Panc1 (cell line): ENCODE measurements at regions not wholly inside any gene's neighbourhood (a gene's known extent, or its start where the extent isn't known, plus 50 kb on each side); places are given as distances from the start of the nearest gene placed in this dataset.

ENCODE experiments used
- ATAC-seq: fragments of 200-7000 bp; cut with Tn5 transposase; 2 replicates; pipeline ENCODE4 v1.9.1; 2020; ENCODE audit warnings: mild to moderate bottlenecking, moderate library complexity
- BruUV-seq: library from RNA; stranded (reverse); fragments of 400-500 nt; replicated peaks from 2 replicates; lab custom pipeline; 2021; lab: Mats Ljungman, UMichigan
- CTCF ChIA-PET: fragments of 300-600 bp; sonication (Branson Sonifier 250); formaldehyde crosslinking; loops from one replicate; lab custom pipeline; 2022; ENCODE audit warnings: antibody characterized with exemption; lab: Charles Lee
- POLR2A ChIA-PET: fragments of 300-600 bp; sonication (Branson Sonifier 250); formaldehyde crosslinking; loops from one replicate; lab custom pipeline; 2022; ENCODE audit warnings: antibody characterized with exemption; lab: Charles Lee
- DNase-seq: peaks from one replicate; pipeline ENCODE4 v3.0.0-alpha.2; 2010; ENCODE audit warnings: low read depth, low spot score
- H3K27ac ChIP-seq: 2 replicates; pipeline ENCODE4 v1.5.1; 2011; ENCODE audit warnings: mild to moderate bottlenecking, low read length, inconsistent platforms
- H3K27me3 ChIP-seq: fragments of 200-500 bp; sonication (Bioruptor generic); 2 replicates; pipeline ENCODE4 v1.6.0; 2014; ENCODE audit warnings: low read length, inconsistent platforms; ENCODE audit not compliant: control insufficient read depth, insufficient read depth
- H3K36me3 ChIP-seq: fragments of 200-500 bp; sonication (Bioruptor generic); 2 replicates; pipeline ENCODE4 v1.5.1; 2014; ENCODE audit warnings: inconsistent platforms, mild to moderate bottlenecking, low read length, moderate library complexity; ENCODE audit not compliant: control insufficient read depth, insufficient read depth
- H3K4me1 ChIP-seq: 2 replicates; pipeline ENCODE4 v1.5.1; 2011; ENCODE audit warnings: inconsistent platforms, mild to moderate bottlenecking, low read length, moderate library complexity; ENCODE audit not compliant: control insufficient read depth, insufficient read depth
- H3K4me3 ChIP-seq, 2 experiments: 2 replicates each; pipeline ENCODE4 v1.5.1; 2011 to 2012; ENCODE audit warnings: low read depth in 2 of 2, low read length in 2 of 2, mild to moderate bottlenecking in 2 of 2, inconsistent platforms in 1 of 2, moderate library complexity in 1 of 2
- H3K9me3 ChIP-seq: fragments of 200-500 bp; sonication (Bioruptor generic); 2 replicates; pipeline ENCODE4 v1.5.1; 2014; ENCODE audit warnings: low read depth, mild to moderate bottlenecking, inconsistent platforms, low read length, moderate library complexity; ENCODE audit not compliant: control insufficient read depth, insufficient read depth
- CTCF ChIP-seq: fragments of 450-650 bp; IDR thresholded peaks from 2 replicates; pipeline ENCODE4 v1.5.1; 2017; ENCODE audit warnings: mild to moderate bottlenecking
- POLR2AphosphoS5 ChIP-seq: IDR thresholded peaks from 2 replicates; pipeline ENCODE4 v1.6.1; 2012; ENCODE audit warnings: mild to moderate bottlenecking, low read depth, low read length, moderate library complexity
- REST ChIP-seq, 2 experiments: IDR thresholded peaks; 2 replicates each; pipeline ENCODE4 v1.6.1; 2011 to 2012; ENCODE audit warnings: low read depth in 2 of 2, control low read depth in 1 of 2, low read length in 1 of 2, mild to moderate bottlenecking in 1 of 2, moderate library complexity in 1 of 2; ENCODE audit not compliant: insufficient read depth in 1 of 2
- SIN3A ChIP-seq: IDR thresholded peaks from 2 replicates; pipeline ENCODE4 v1.6.1; 2012; ENCODE audit warnings: low read depth, mild to moderate bottlenecking, low read length, moderate library complexity, borderline replicate concordance; ENCODE audit not compliant: insufficient read depth
- TCF7L2 ChIP-seq: IDR thresholded peaks from 2 replicates; pipeline ENCODE4 v1.6.1; 2011; ENCODE audit warnings: mild to moderate bottlenecking, low read depth, low read length, inconsistent platforms
- in situ Hi-C: cut with HindIII; loops from 2 replicates; pipeline ENCODE4 v1.10.0; 2016; ENCODE audit warnings: low sequenced_read_pairs, low pct_unique_long_range_greater_than_20kb
- intact Hi-C: fragments of 100-400 bp; cut with micrococcal nuclease; formaldehyde crosslinking; loops from one replicate; pipeline ENCODE4 v1.10.0; 2022; ENCODE audit not compliant: unreplicated experiment

- intact Hi-C loops (no loop called here), in situ Hi-C loops (no loop called here)
- Histone ChIP-seq H3K36me3 (no peaks in the 10 kb centered on the region), H3K4me1 (no peaks in the 10 kb centered on the region), H3K27me3 (no peaks in the 10 kb centered on the region), H3K4me3 (no peak overlapping the region), H3K9me3 (no peaks in the 10 kb centered on the region), H3K27ac (no peak overlapping the region)
- ChIA-PET POLR2A (no interaction called here), CTCF (no interaction called here)
- DNase-seq (no peak), ATAC-seq (no peak)
- BruUV-seq: no TSS peak
- TF ChIP-seq SIN3A: no peak
- no peak for TF ChIP-seq REST (IDR thresholded peaks at IDR 0.05; ENCODE audit: insufficient read depth in 1 of 2, low read depth in 2 of 2, low read length in 1 of 2)
- no peak for TF ChIP-seq TCF7L2
- TF ChIP-seq POLR2AphosphoS5: no peak
- TF ChIP-seq CTCF: no peak
These were observed 208.4 kb upstream of the CD180 start for GRCh38 chr5:67405101-67405364.

DNA sequence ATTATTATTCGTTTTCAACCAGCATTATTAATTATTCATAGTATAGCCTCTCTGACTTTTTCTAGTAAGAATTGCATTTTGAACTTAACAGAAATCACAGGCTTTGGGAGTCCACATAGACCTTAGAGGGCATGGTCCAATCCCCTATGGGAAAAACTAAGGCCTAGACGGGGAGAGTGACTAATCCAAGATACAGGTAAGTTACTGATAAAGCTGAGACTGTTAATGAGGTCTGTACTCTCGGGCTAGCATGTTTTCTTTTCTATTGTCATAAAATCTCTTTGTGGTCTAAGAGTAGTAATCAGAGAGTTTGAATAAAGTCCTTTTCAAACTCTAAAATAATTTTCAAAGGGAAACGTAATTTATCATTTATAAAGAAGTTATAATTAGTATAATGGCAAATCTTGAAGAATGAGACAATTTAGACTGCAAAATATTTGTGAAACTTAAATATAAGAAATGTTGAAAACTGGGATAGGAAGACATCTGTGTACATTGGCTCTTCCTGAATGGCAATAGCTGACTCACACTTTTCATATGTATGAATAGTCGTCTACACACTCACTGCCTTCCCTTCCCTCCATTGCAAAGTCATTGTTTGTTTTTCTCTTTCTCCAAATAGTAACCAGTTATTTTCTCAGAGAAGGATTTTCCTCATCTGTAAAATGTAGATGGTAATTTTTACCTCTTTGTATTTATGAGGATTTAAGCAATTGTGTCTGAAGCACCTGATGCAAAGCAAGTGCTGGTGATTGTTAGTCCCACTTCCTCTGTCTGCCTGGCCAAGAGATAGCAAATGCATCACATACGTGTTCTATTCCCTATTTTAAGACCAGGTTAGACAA lies 207.9 kb upstream of the CD180 start:
- H3K4me1 ChIP-seq: no peaks in the 10 kb centered on the region
- H3K36me3 ChIP-seq: no peaks in the 10 kb centered on the region
- BruUV-seq: no TSS peak
- H3K4me3 ChIP-seq: no peak overlapping the region
- H3K27ac ChIP-seq: no peak overlapping the region
- ChIA-PET POLR2A (no interaction called here), CTCF (no interaction called here)
- DNase-seq (peak; percentile 20), ATAC-seq (no peak)
- TF ChIP-seq TCF7L2 (no peak), CTCF (no peak), REST (IDR thresholded peaks at IDR 0.05; ENCODE audit: insufficient read depth in 1 of 2, low read depth in 2 of 2, low read length in 1 of 2) (no peak), POLR2AphosphoS5 (no peak), SIN3A (no peak)
- intact Hi-C loops (no loop called here), in situ Hi-C loops (no loop called here)
- H3K9me3 ChIP-seq: no peaks in the 10 kb centered on the region
- H3K27me3 ChIP-seq: no peaks in the 10 kb centered on the region
